Caco-2 (cell line): ENCODE measurements at regions not wholly inside any gene's neighbourhood (a gene's known extent, or its start where the extent isn't known, plus 50 kb on each side); places are given as distances from the start of the nearest gene placed in this dataset.
"Not testable (repeated sequence)": the region's sequence is repeated elsewhere in the genome, so short reads cannot be mapped to it uniquely, and the experiment has no call there.

Experiments
- BruUV-seq: library from RNA; stranded (reverse); fragments of 400-500 nt; replicated peaks from 2 replicates; lab custom pipeline; 2021; lab: Mats Ljungman, UMichigan
- CTCF ChIA-PET: fragments of 300-600 bp; sonication (Branson Sonifier 250); formaldehyde crosslinking; loops from one replicate; lab custom pipeline; 2022; ENCODE audit warnings: antibody characterized with exemption; lab: Charles Lee
- POLR2A ChIA-PET: fragments of 300-600 bp; sonication (Branson Sonifier 250); formaldehyde crosslinking; loops from one replicate; lab custom pipeline; 2022; ENCODE audit warnings: antibody characterized with exemption; lab: Charles Lee
- DNase-seq, 2 experiments: peaks; one replicate each; pipeline versions ENCODE4 v3.0.0 to v3.0.0-alpha.2; 2020 to 2022
- H3K27me3 ChIP-seq: replicated peaks from 2 replicates; pipeline ENCODE4 v1.6.0; 2011; ENCODE audit warnings: low read length; ENCODE audit not compliant: control insufficient read depth, insufficient read depth
- H3K36me3 ChIP-seq: 2 replicates; pipeline ENCODE4 v1.5.1; 2011; ENCODE audit warnings: low read length; ENCODE audit not compliant: control insufficient read depth, insufficient read depth
- H3K4me1 ChIP-seq: fragments of 250-450 bp; sonication (Bioruptor Pico); 2 replicates; pipeline ENCODE4 v1.5.1; 2020; ENCODE audit warnings: mild to moderate bottlenecking
- H3K4me3 ChIP-seq: 2 replicates; pipeline ENCODE4 v1.5.1; 2011; ENCODE audit warnings: low read depth, mild to moderate bottlenecking, control low read depth, low read length
- H3K9me3 ChIP-seq: fragments of 250-450 bp; sonication (Bioruptor Pico); 2 replicates; pipeline ENCODE4 v1.5.1; 2020; ENCODE audit warnings: mild to moderate bottlenecking, moderate library complexity
- H3K27ac Mint-ChIP-seq: one replicate; pipeline ENCODE4 v1.8.0; 2022; ENCODE audit warnings: mixed read lengths; ENCODE audit not compliant: unreplicated experiment
- H3K27me3 Mint-ChIP-seq: one replicate; pipeline ENCODE4 v1.8.0; 2022; ENCODE audit warnings: mixed read lengths; ENCODE audit not compliant: insufficient read depth, unreplicated experiment
- H3K36me3 Mint-ChIP-seq: one replicate; pipeline ENCODE4 v1.8.0; 2022; ENCODE audit warnings: mild to moderate bottlenecking, mixed read lengths; ENCODE audit not compliant: insufficient read depth, unreplicated experiment
- H3K4me1 Mint-ChIP-seq: one replicate; pipeline ENCODE4 v1.8.0; 2022; ENCODE audit warnings: low read depth, mixed read lengths; ENCODE audit not compliant: unreplicated experiment
- H3K4me3 Mint-ChIP-seq: one replicate; pipeline ENCODE4 v1.8.0; 2022; ENCODE audit warnings: mild to moderate bottlenecking, moderate library complexity, mixed read lengths; ENCODE audit not compliant: unreplicated experiment
- H3K9me3 Mint-ChIP-seq: one replicate; pipeline ENCODE4 v1.8.0; 2022; ENCODE audit warnings: mixed read lengths; ENCODE audit not compliant: unreplicated experiment
- intact Hi-C: fragments of 100-400 bp; cut with micrococcal nuclease; formaldehyde crosslinking; loops from one replicate; pipeline ENCODE4 v1.10.0; 2022; ENCODE audit not compliant: unreplicated experiment
- TF ChIP-seq, protein P1 (sequence below), 2 experiments: fragments of 200-600 bp in 1 of 2; IDR thresholded peaks; 1 replicate in 1 of 2; 2 replicates in 1 of 2; pipeline versions ENCODE4 v1.5.1 to v1.8.0; 2011 to 2022; ENCODE audit warnings: antibody characterized with exemption in 1 of 2, control low read depth in 1 of 2, inconsistent platforms in 1 of 2, low read depth in 1 of 2, low read length in 1 of 2, mild to moderate bottlenecking in 1 of 2, moderate library complexity in 1 of 2; ENCODE audit not compliant: insufficient read depth in 1 of 2, severe bottlenecking in 1 of 2, unreplicated experiment in 1 of 2

GRCh38 chr2:53317861-53318260 lies 449.7 kb upstream of the CHAC2 start:
- ChIA-PET CTCF (no interaction called here), POLR2A (no interaction called here)

GRCh38 chr2:53315149-53315548 lies 452.5 kb upstream of the CHAC2 start:
- Mint-ChIP-seq H3K36me3 (no peaks in the 10 kb centered on the region), H3K4me1 (no peaks in the 10 kb centered on the region), H3K4me3 (no peak overlapping the region), H3K27ac (no peak overlapping the region), H3K27me3 (no peaks in the 10 kb centered on the region), H3K9me3 (no peaks in the 10 kb centered on the region)
- no TSS peak for BruUV-seq
- CTCF ChIA-PET, result no interaction called here
- Histone ChIP-seq H3K4me1 (no peaks in the 10 kb centered on the region; the same call in 1 of the 2 replicates), H3K27me3 (no peaks in the 10 kb centered on the region), H3K36me3 (no peaks in the 10 kb centered on the region), H3K4me3 (no peak overlapping the region), H3K9me3 (no peaks in the 10 kb centered on the region)
- TF ChIP-seq, protein P1, sequence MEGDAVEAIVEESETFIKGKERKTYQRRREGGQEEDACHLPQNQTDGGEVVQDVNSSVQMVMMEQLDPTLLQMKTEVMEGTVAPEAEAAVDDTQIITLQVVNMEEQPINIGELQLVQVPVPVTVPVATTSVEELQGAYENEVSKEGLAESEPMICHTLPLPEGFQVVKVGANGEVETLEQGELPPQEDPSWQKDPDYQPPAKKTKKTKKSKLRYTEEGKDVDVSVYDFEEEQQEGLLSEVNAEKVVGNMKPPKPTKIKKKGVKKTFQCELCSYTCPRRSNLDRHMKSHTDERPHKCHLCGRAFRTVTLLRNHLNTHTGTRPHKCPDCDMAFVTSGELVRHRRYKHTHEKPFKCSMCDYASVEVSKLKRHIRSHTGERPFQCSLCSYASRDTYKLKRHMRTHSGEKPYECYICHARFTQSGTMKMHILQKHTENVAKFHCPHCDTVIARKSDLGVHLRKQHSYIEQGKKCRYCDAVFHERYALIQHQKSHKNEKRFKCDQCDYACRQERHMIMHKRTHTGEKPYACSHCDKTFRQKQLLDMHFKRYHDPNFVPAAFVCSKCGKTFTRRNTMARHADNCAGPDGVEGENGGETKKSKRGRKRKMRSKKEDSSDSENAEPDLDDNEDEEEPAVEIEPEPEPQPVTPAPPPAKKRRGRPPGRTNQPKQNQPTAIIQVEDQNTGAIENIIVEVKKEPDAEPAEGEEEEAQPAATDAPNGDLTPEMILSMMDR (IDR thresholded peaks at IDR 0.05; ENCODE audit: insufficient read depth in 1 of 2, low read depth in 1 of 2, low read length in 1 of 2, severe bottlenecking in 1 of 2, unreplicated experiment in 1 of 2), result no peak
- no peak for DNase-seq
- POLR2A ChIA-PET, result no interaction called here
- intact Hi-C loops, result no loop called here

More at GRCh38 chr2:53317861-53318260, 449.7 kb upstream of the CHAC2 start:
- intact Hi-C loops, result no loop called here
- no TSS peak for BruUV-seq
- no peak for DNase-seq
- TF ChIP-seq, protein P1 (IDR thresholded peaks at IDR 0.05; ENCODE audit: insufficient read depth in 1 of 2, low read depth in 1 of 2, low read length in 1 of 2, severe bottlenecking in 1 of 2, unreplicated experiment in 1 of 2), result no peak
- Histone ChIP-seq H3K4me3 (no peak overlapping the region), H3K4me1 (no peaks in the 10 kb centered on the region; the same call in 1 of the 2 replicates), H3K9me3 (no peaks in the 10 kb centered on the region), H3K36me3 (no peaks in the 10 kb centered on the region), H3K27me3 (no peaks in the 10 kb centered on the region)
- H3K4me3 Mint-ChIP-seq, result no peak overlapping the region
- no peaks in the 10 kb centered on the region for H3K27me3 Mint-ChIP-seq
- H3K9me3 Mint-ChIP-seq, result no peaks in the 10 kb centered on the region
- no peak overlapping the region for H3K27ac Mint-ChIP-seq
- no peaks in the 10 kb centered on the region for H3K4me1 Mint-ChIP-seq
- H3K36me3 Mint-ChIP-seq, result no peaks in the 10 kb centered on the region

DNA sequence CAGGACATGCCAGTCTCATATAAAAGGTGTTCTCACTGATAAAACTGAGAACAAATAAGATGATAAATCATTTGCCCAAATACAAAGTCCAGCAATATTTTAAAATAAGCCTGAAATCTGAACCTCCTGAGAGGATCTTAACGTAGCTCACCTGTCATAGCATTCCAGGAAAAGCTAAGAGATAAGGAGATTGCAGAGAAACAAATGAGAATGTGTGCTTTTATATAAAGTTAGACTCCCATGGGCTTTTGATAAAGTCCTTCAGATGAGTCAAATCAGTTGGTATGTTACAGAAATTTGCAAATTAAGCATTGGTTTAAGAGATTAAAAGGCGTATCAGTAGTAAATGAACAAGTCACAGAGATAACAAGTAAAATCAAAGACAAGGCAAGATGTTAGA lies 452.9 kb upstream of the CHAC2 start:
- Histone ChIP-seq H3K36me3 (no peaks in the 10 kb centered on the region), H3K4me3 (no peak overlapping the region), H3K27me3 (no peaks in the 10 kb centered on the region), H3K4me1 (no peaks in the 10 kb centered on the region; the same call in 1 of the 2 replicates), H3K9me3 (no peaks in the 10 kb centered on the region)
- no TSS peak for BruUV-seq
- POLR2A ChIA-PET, result no interaction called here
- H3K27me3 Mint-ChIP-seq, result no peaks in the 10 kb centered on the region
- CTCF ChIA-PET, result no interaction called here
- TF ChIP-seq, protein P1 (IDR thresholded peaks at IDR 0.05; ENCODE audit: insufficient read depth in 1 of 2, low read depth in 1 of 2, low read length in 1 of 2, severe bottlenecking in 1 of 2, unreplicated experiment in 1 of 2), result no peak
- H3K36me3 Mint-ChIP-seq, result no peaks in the 10 kb centered on the region
- no peak for DNase-seq
- H3K4me3 Mint-ChIP-seq, result no peak overlapping the region
- intact Hi-C loops, result no loop called here
- no peak overlapping the region for H3K27ac Mint-ChIP-seq
- H3K4me1 Mint-ChIP-seq, result no peaks in the 10 kb centered on the region
- no peaks in the 10 kb centered on the region for H3K9me3 Mint-ChIP-seq

- DNase-seq, CTCF ChIA-PET, POLR2A ChIA-PET: not testable (repeated sequence)
Observed at GRCh38 chr2:53313644-53314043, 454.0 kb upstream of the CHAC2 start.

More at GRCh38 chr2:53313644-53314043, 454.0 kb upstream of the CHAC2 start:
- BruUV-seq, H3K27ac Mint-ChIP-seq, H3K4me3 Mint-ChIP-seq, H3K4me1 Mint-ChIP-seq, H3K27me3 ChIP-seq, H3K9me3 Mint-ChIP-seq, H3K4me3 ChIP-seq, H3K4me1 ChIP-seq, intact Hi-C loops, H3K36me3 Mint-ChIP-seq, H3K27me3 Mint-ChIP-seq, H3K9me3 ChIP-seq, H3K36me3 ChIP-seq: not testable (repeated sequence)
